WTC11 (cell line): ENCODE measurements at regions not wholly inside any gene's neighbourhood (a gene's known extent, or its start where the extent isn't known, plus 50 kb on each side); places are given as distances from the start of the nearest gene placed in this dataset.

Source experiments
- MXD4 ChIP-seq: fragments of 250-450 bp; sonication (Bioruptor Pico); IDR thresholded peaks from 2 replicates; pipeline ENCODE4 v1.8.0; 2021; ENCODE audit warnings: mild to moderate bottlenecking, moderate library complexity, borderline replicate concordance
- SMAD4 ChIP-seq: sonication (generic); formaldehyde crosslinking; IDR thresholded peaks from 2 replicates; pipeline ENCODE4 v1.8.0; 2022; ENCODE audit warnings: mild to moderate bottlenecking, missing genetic modification reagents
- ZNF121 ChIP-seq: sonication (generic); formaldehyde crosslinking; IDR thresholded peaks from 2 replicates; pipeline ENCODE4 v1.8.0; 2023; ENCODE audit warnings: missing genetic modification reagents

DNA sequence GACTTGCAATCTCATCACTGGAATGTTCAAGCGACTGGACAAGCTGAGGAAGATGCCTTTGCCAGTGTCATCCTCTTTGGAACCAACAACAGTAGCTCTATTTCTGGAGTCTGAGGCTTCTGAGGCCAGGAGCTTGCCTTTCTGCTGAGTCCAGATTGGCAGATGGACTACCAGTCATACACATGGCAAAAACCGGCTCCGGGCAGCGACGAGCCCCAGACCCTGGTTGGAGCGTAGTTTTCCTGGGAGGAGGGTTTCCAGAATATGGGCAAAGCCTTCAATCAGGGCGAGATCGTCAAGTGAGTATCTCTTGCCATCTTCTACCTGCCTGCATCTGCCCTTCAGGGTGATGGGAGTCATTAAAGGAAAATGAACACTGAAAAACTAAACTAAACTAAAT lies 807.9 kb downstream of the C4orf33 start:
- TF ChIP-seq SMAD4 (no peak), ZNF121 (CRISPR knock-in tag) (no peak), MXD4 (CRISPR knock-in tag) (no peak)
